ENCODE measurements at regions not wholly inside any gene's neighbourhood (a gene's known extent, or its start where the extent isn't known, plus 50 kb on each side); places are given as distances from the start of the nearest gene placed in this dataset.

DNA sequence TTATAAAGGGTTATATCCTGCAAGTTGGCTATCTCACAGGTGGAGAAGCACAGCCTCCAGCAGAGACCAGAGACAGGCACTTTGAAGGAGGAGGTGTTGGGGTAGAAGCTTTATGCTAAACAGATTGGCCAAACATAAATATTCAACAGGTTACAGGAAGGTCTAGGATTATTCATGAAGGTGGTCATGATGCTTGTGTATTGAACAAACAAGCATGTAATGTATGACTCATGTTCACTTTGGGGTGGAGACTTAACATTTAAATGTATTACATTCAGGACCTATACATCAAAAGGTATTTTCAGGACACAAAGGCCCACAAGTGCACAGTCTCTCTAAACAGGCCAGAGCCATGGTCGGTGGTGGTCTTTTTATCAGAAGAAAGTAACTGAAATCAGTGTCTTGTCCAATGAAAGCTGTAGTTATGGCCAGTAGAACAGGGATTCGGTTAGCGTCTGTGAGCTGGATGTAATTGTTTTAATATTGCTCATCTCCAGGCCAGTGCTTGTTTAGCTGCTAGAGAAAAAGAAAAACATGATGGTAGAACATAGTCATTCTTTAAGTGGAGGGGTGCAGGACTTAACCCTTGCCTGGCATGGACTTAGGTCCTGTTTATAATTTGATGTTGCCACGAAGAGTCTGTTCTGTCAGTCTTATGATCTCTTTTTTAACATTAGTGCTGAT, 555.2 kb upstream of the PCDH10 start:
- no peak overlapping the region for H2AFZ ChIP-seq (ENCODE audit: low read depth, low read length)

DNA sequence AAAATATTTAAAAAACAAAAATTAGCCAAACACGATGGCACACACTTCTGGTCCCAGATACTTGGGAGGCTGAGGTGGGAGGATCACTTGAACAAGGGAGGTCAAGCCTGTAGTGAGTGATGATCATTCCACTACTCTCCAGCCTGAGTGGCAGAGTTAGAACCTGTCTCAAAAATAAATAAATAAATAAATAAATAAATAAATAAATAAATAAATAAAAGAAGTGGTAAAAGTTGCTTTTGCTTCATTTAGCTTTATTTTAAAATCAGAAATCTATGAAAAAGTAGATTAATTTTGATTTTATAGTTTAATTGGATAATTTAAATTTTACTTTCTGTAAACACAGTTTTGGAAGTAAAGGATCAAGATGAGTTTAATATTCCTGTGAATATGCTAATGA, 552.9 kb upstream of the PCDH10 start:
- no peaks in the 10 kb centered on the region for H3K27me3 ChIP-seq (ENCODE audit: low read depth, low read length)
- no peaks in the 10 kb centered on the region for H3K4me1 ChIP-seq (ENCODE audit: low read length)
- no peak overlapping the region for H3K27ac ChIP-seq (ENCODE audit: low read length)
- no peaks in the 10 kb centered on the region for H3K79me2 ChIP-seq (ENCODE audit: low read length)
- H3K36me3 ChIP-seq (replicated peaks; ENCODE audit: low read depth, low read length), result no peaks in the 10 kb centered on the region
- TF ChIP-seq, protein P1, sequence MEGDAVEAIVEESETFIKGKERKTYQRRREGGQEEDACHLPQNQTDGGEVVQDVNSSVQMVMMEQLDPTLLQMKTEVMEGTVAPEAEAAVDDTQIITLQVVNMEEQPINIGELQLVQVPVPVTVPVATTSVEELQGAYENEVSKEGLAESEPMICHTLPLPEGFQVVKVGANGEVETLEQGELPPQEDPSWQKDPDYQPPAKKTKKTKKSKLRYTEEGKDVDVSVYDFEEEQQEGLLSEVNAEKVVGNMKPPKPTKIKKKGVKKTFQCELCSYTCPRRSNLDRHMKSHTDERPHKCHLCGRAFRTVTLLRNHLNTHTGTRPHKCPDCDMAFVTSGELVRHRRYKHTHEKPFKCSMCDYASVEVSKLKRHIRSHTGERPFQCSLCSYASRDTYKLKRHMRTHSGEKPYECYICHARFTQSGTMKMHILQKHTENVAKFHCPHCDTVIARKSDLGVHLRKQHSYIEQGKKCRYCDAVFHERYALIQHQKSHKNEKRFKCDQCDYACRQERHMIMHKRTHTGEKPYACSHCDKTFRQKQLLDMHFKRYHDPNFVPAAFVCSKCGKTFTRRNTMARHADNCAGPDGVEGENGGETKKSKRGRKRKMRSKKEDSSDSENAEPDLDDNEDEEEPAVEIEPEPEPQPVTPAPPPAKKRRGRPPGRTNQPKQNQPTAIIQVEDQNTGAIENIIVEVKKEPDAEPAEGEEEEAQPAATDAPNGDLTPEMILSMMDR (IDR thresholded peaks at IDR 0.05; ENCODE audit: low read depth, low read length), result no peak
- TF ChIP-seq EZH2phosphoT487 (IDR thresholded peaks at IDR 0.05; ENCODE audit: low read depth), result no peak
- no peaks in the 10 kb centered on the region for H4K20me1 ChIP-seq (ENCODE audit: insufficient read depth, low read length)
- no peak overlapping the region for H2AFZ ChIP-seq (ENCODE audit: low read depth, low read length)
- H3K9ac ChIP-seq (ENCODE audit: low read length), result no peak overlapping the region
- H3K4me3 ChIP-seq (ENCODE audit: low read length), result no peak overlapping the region
- H3K4me2 ChIP-seq (ENCODE audit: low read length), result no peak overlapping the region
- no peaks in the 10 kb centered on the region for H3K9me3 ChIP-seq (ENCODE audit: insufficient read depth, low read length)

More for the DNA sequence above, 555.2 kb upstream of the PCDH10 start:
- Histone ChIP-seq H3K4me3 (ENCODE audit: low read length) (no peak overlapping the region), H4K20me1 (ENCODE audit: insufficient read depth, low read length) (no peaks in the 10 kb centered on the region), H3K36me3 (replicated peaks; ENCODE audit: low read depth, low read length) (no peaks in the 10 kb centered on the region), H3K27ac (ENCODE audit: low read length) (no peak overlapping the region), H3K4me1 (ENCODE audit: low read length) (no peaks in the 10 kb centered on the region), H3K4me2 (ENCODE audit: low read length) (no peak overlapping the region), H3K79me2 (ENCODE audit: low read length) (no peaks in the 10 kb centered on the region), H3K9ac (ENCODE audit: low read length) (no peak overlapping the region), H3K27me3 (ENCODE audit: low read depth, low read length) (no peaks in the 10 kb centered on the region), H3K9me3 (ENCODE audit: insufficient read depth, low read length) (no peaks in the 10 kb centered on the region)
- TF ChIP-seq, protein P1 (IDR thresholded peaks at IDR 0.05; ENCODE audit: low read depth, low read length), result no peak

DNA sequence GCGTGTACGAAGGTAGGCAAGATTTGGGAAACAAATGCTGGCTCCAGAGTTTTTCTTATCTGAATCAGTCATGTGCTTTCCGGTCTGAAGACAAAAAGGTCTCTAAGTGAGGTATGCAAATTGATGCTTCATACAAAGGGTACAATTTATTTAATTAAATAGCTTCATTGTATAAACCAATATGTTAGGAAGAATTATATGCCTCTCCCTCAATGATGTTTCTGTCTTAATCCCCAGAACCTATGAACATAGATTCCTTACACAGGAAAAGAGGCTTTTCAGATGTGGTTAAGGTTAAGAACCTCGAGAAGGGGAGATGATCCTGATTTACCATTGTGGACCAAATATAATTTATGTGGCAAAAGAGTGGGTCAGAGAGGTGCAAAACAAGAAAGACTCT, 543.5 kb upstream of the PCDH10 start:
- Histone ChIP-seq H3K4me2 (ENCODE audit: low read length) (no peak overlapping the region), H4K20me1 (ENCODE audit: insufficient read depth, low read length) (no peaks in the 10 kb centered on the region), H2AFZ (ENCODE audit: low read depth, low read length) (no peak overlapping the region), H3K4me1 (ENCODE audit: low read length) (no peaks in the 10 kb centered on the region), H3K9ac (ENCODE audit: low read length) (no peak overlapping the region), H3K36me3 (replicated peaks; ENCODE audit: low read depth, low read length) (no peaks in the 10 kb centered on the region), H3K9me3 (ENCODE audit: insufficient read depth, low read length) (no peaks in the 10 kb centered on the region), H3K4me3 (ENCODE audit: low read length) (no peak overlapping the region), H3K27ac (ENCODE audit: low read length) (no peak overlapping the region), H3K27me3 (ENCODE audit: low read depth, low read length) (no peaks in the 10 kb centered on the region), H3K79me2 (ENCODE audit: low read length) (no peaks in the 10 kb centered on the region)
- TF ChIP-seq, protein P1 (IDR thresholded peaks at IDR 0.05; ENCODE audit: low read depth, low read length), result no peak
- no peak for TF ChIP-seq EZH2phosphoT487 (IDR thresholded peaks at IDR 0.05; ENCODE audit: low read depth)

DNA sequence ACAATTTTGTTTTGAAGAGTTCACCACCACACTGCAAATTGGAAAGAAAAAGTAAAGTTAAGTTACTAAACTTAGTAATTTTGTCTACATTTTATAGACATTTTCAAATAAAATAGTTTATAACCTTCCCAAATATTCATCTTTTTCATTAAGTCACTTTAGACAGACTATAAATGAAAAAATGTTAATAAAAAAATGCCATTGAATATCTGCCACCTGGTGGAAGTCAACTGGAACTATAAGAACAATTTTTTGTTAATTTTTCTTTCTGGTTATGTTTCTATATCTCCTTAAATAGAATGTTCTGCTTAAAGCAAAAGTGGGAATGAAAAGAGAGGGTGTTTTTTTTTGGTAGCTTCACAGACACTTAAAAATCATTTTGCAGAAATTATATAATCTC, 534.4 kb upstream of the PCDH10 start:
- TF ChIP-seq, protein P1 (IDR thresholded peaks at IDR 0.05; ENCODE audit: low read depth, low read length), result peak; percentile 60
- no peak for TF ChIP-seq EZH2phosphoT487 (IDR thresholded peaks at IDR 0.05; ENCODE audit: low read depth)
- H3K4me1 ChIP-seq (ENCODE audit: low read length), result no peaks in the 10 kb centered on the region
- no peaks in the 10 kb centered on the region for H3K36me3 ChIP-seq (replicated peaks; ENCODE audit: low read depth, low read length)
- H3K9ac ChIP-seq (ENCODE audit: low read length), result no peak overlapping the region
- no peak overlapping the region for H3K27ac ChIP-seq (ENCODE audit: low read length)
- no peak overlapping the region for H2AFZ ChIP-seq (ENCODE audit: low read depth, low read length)
- no peaks in the 10 kb centered on the region for H4K20me1 ChIP-seq (ENCODE audit: insufficient read depth, low read length)
- H3K79me2 ChIP-seq (ENCODE audit: low read length), result no peaks in the 10 kb centered on the region
- H3K4me3 ChIP-seq (ENCODE audit: low read length), result no peak overlapping the region
- no peak overlapping the region for H3K4me2 ChIP-seq (ENCODE audit: low read length)
- H3K27me3 ChIP-seq (ENCODE audit: low read depth, low read length), result no peaks in the 10 kb centered on the region
- no peaks in the 10 kb centered on the region for H3K9me3 ChIP-seq (ENCODE audit: insufficient read depth, low read length)

All from OCI-LY3 (cell line).